22Rv1 (cell line): ENCODE measurements at regions not wholly inside any gene's neighbourhood (a gene's known extent, or its start where the extent isn't known, plus 50 kb on each side); places are given as distances from the start of the nearest gene placed in this dataset.

Experiments
- H3K27ac ChIP-seq: fragments of 450-650 bp; 2 replicates; pipeline ENCODE4 v1.5.1; 2017
- CTCF ChIP-seq: fragments of 450-650 bp; IDR thresholded peaks from 2 replicates; pipeline ENCODE4 v1.5.1; 2017; ENCODE audit warnings: mild to moderate bottlenecking
- ZFX ChIP-seq: fragments of 450-650 bp; IDR thresholded peaks from 2 replicates; pipeline ENCODE4 v1.6.1; 2017; ENCODE audit warnings: antibody characterized with exemption, borderline replicate concordance

DNA sequence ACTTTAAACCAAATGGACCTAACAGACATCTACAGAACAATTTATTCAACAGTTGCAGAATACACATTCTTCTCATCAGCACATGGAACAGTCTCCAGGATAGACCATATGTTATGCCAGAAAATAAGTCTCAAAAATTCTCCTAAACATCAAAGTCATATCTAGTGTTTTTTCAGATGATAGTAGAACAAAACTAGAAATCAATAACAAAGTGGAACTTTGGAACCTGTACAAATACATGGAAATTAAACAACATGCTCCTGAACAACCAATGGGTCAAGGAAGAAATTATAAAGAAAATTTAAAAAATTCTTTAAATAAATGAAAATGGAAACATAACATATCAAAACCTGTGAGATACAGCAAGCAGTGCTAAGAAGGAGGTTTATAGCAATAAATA, 194.1 kb upstream of the SIX2 start:
- TF ChIP-seq CTCF (no peak), ZFX (no peak)
- H3K27ac ChIP-seq = no peak overlapping the region

- no peak overlapping the region for H3K27ac ChIP-seq
- TF ChIP-seq ZFX (no peak), CTCF (no peak)
Observed at GRCh38 chr2:45199973-45200372, 190.7 kb upstream of the SIX2 start.

GRCh38 chr2:45195916-45196315, 186.7 kb upstream of the SIX2 start:
- no peak overlapping the region for H3K27ac ChIP-seq
- no peak for TF ChIP-seq CTCF

DNA sequence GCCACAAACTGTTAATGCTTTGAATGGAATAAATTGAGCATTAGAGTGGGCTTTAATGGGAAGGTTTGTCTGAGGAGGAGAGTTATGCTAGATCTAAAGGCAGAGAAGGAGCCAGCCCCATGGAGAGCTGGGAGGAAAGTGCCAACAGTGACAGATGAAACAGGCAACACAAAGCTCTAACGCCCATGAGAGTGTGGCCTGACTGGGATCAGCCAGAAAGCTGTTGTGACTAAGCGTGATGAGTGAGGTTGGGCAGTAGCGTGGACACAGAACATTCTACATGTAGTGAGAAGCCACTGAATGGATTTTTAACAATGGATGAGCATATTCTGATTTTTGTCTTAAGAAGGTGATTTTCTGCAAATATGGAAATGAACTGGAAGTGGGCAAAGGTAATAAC, 185.3 kb upstream of the SIX2 start:
- H3K27ac ChIP-seq = no peak overlapping the region
- TF ChIP-seq CTCF (no peak), ZFX (no peak)

GRCh38 chr2:45193581-45193980, 184.3 kb upstream of the SIX2 start:
- no peak for TF ChIP-seq CTCF
- TF ChIP-seq ZFX = no peak
- no peak overlapping the region for H3K27ac ChIP-seq

GRCh38 chr2:45192991-45193390, 183.7 kb upstream of the SIX2 start:
- TF ChIP-seq ZFX = no peak
- TF ChIP-seq CTCF = no peak
- H3K27ac ChIP-seq = no peak overlapping the region

DNA sequence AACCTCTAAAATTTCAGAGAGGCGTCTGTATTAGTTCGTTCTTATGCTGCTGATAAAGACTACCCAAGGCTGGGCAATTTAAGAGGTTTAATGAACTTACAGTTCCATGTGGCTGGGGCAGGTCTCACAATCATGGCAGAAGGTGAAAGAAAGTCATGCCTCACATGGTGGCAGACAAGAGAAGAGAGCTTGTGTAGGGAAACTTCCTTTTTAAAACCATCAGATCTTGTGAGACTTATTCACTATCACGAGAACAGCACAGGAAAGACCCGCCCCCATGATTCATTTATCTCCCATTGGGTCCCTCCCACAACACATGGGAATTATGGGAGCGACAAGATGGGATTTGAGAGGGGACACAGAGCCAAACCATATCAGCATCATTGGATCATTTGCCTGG, 183.2 kb upstream of the SIX2 start:
- no peak for TF ChIP-seq CTCF
- H3K27ac ChIP-seq = no peak overlapping the region
